ENCODE measurements at regions not wholly inside any gene's neighbourhood (a gene's known extent, or its start where the extent isn't known, plus 50 kb on each side); places are given as distances from the start of the nearest gene placed in this dataset.

DNA sequence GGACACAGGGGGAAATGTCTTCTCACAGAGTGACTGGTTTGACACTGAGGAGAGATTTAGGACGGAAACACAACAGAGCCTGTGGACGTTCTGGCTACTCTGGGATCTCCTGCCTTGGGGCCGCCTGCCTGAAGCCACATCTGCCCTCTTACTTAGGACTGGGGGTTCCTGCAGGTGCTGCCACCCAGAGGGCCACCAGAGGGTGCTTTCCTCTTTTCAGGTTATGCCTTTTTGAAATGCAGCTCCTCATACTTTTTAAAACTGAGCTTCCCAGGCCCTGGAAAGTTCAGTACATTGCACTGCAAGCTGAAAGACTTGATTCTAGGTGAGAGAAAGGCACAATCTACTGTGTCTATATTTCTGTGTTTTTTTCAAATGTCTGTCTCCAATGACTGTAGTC, 92.2 kb upstream of the PGRMC2 start:
- TF ChIP-seq, protein P1, sequence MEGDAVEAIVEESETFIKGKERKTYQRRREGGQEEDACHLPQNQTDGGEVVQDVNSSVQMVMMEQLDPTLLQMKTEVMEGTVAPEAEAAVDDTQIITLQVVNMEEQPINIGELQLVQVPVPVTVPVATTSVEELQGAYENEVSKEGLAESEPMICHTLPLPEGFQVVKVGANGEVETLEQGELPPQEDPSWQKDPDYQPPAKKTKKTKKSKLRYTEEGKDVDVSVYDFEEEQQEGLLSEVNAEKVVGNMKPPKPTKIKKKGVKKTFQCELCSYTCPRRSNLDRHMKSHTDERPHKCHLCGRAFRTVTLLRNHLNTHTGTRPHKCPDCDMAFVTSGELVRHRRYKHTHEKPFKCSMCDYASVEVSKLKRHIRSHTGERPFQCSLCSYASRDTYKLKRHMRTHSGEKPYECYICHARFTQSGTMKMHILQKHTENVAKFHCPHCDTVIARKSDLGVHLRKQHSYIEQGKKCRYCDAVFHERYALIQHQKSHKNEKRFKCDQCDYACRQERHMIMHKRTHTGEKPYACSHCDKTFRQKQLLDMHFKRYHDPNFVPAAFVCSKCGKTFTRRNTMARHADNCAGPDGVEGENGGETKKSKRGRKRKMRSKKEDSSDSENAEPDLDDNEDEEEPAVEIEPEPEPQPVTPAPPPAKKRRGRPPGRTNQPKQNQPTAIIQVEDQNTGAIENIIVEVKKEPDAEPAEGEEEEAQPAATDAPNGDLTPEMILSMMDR (IDR thresholded peaks at IDR 0.05), result peak; percentile 57
- TF ChIP-seq POLR2AphosphoS5 (IDR thresholded peaks at IDR 0.05; ENCODE audit: low read depth, low read length), result no peak
- TF ChIP-seq, protein P2, sequence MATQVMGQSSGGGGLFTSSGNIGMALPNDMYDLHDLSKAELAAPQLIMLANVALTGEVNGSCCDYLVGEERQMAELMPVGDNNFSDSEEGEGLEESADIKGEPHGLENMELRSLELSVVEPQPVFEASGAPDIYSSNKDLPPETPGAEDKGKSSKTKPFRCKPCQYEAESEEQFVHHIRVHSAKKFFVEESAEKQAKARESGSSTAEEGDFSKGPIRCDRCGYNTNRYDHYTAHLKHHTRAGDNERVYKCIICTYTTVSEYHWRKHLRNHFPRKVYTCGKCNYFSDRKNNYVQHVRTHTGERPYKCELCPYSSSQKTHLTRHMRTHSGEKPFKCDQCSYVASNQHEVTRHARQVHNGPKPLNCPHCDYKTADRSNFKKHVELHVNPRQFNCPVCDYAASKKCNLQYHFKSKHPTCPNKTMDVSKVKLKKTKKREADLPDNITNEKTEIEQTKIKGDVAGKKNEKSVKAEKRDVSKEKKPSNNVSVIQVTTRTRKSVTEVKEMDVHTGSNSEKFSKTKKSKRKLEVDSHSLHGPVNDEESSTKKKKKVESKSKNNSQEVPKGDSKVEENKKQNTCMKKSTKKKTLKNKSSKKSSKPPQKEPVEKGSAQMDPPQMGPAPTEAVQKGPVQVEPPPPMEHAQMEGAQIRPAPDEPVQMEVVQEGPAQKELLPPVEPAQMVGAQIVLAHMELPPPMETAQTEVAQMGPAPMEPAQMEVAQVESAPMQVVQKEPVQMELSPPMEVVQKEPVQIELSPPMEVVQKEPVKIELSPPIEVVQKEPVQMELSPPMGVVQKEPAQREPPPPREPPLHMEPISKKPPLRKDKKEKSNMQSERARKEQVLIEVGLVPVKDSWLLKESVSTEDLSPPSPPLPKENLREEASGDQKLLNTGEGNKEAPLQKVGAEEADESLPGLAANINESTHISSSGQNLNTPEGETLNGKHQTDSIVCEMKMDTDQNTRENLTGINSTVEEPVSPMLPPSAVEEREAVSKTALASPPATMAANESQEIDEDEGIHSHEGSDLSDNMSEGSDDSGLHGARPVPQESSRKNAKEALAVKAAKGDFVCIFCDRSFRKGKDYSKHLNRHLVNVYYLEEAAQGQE (IDR thresholded peaks at IDR 0.05; ENCODE audit: insufficient read depth in 1 of 2, low read depth in 2 of 2, low read length in 1 of 2), result no peak
